Jurkat, Clone E6-1 (cell line): ENCODE measurements at regions not wholly inside any gene's neighbourhood (a gene's known extent, or its start where the extent isn't known, plus 50 kb on each side); places are given as distances from the start of the nearest gene placed in this dataset.

Experiments
- DNase-seq: peaks from one replicate; pipeline ENCODE4 v3.0.0-alpha.2; 2011; ENCODE audit warnings: low read depth, low spot score
- H3K4me3 ChIP-seq: 2 replicates; pipeline ENCODE4 v1.5.1; 2011; ENCODE audit warnings: mild to moderate bottlenecking, low read length, control low read depth, moderate library complexity

DNA sequence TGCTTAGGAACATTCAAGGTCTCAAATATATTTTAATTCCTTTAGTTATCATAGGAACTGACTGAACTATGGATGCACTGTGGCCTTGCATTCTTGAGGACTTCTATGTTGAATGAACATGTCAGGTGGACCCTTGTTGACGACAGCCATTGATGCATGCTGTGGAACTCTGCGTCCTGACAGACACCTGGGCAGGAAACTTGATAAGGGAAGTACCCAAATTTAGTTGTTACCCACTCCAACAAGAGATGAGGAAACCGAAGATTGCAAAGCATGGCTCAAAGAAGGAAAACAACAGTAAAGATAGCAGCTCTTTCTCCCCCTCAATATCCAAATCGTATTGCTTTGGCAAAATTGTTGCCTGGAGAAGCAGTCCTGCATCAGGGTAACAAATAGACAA is 540.0 kb upstream of the NR3C2 start:
- DNase-seq = no peak

DNA sequence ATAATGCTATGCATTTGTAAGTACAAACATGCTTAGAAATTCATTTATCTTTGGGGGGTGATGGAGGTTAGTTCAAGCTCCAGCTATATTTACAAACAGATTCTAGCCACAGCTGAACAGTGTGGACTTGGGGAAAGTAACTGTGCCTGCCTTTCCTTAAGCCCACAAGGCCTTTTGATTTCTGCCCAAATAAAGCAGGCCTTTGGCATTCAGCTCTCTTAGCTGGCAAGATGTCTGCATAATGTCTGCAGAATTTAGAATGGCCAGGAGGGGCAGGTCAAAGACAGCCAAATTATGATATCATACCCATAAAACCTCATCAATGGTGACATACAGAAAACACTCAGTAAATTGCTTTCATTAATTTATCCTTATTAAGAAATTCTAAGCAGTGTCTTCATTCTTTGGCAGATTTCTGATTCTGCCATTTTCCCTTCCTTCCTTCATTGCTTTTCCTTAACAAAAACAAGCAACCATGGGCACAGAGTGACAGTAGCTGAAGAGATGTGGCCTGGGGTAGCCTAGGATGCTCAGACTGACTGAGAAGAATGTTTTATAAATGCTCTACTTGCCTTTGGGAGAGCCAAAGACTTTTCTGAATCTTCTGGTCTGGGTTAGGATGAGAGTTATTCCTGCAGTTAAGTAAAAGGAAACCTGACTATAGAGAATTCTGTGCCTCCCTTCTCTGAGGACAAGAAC is 538.7 kb upstream of the NR3C2 start:
- DNase-seq = no peak
- H3K4me3 ChIP-seq = no peak overlapping the region

More for the DNA sequence above, 540.0 kb upstream of the NR3C2 start:
- H3K4me3 ChIP-seq = no peak overlapping the region

DNA sequence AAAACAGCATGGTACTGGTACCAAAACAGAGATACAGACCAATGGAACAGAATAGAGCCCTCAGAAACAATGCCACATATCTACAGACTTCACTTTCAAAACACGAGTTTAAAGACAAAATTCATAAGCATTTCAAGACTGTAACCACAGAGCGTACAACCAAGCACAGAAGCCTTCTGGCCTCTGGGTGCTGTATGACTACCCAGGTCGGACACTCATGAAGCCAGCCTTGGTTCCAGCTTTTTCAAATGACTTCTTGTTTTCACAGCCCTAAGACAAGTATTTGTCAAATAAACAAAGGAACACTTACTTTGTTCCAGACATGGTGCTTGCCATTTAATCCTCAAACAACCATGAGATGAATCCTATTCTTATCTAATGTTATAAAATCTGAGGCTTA is 536.1 kb upstream of the NR3C2 start:
- H3K4me3 ChIP-seq = no peak overlapping the region
- DNase-seq = no peak

DNA sequence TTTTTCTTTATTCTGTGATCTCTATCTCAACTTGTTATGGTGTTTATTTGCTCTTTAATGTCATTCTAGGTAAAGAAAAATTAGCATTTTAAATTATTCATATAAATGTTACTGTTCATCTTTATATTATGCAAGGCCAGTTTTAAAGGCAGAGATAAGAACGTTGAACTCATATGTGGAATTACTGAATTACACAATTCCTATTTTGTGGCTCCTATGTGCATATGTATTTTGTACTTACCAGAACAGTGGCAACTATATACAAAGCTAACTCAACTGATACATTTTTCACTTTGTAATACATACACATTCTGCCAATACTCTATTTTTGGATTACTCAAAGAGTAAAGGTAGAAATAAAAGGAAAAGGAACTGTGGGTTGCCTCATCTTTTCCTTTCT is 533.2 kb upstream of the NR3C2 start:
- no peak overlapping the region for H3K4me3 ChIP-seq
- DNase-seq = no peak

DNA sequence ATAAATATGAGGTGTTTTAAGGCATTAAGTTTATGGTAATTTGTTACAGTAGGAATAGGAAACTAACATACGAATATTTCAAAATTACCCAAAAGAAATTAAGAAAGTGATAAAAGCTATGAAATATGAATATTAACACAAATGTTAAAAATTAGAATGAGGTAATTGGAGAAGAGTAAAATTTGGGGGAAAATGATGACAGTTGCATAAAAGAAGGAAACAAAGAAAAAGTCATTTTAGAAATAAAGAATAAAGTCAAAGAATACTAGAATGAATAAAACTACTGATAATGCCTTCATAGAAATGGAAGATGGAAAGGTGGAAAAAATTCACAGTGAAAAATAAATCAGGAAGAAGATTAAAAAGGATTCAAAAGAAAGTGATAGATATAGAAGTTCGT is 522.9 kb upstream of the NR3C2 start:
- no peak for DNase-seq
- no peak overlapping the region for H3K4me3 ChIP-seq

- no peak for DNase-seq
- H3K4me3 ChIP-seq = no peak overlapping the region
These were observed 522.2 kb upstream of the NR3C2 start for GRCh38 chr4:148964456-148964855.

- no peak overlapping the region for H3K4me3 ChIP-seq
- no peak for DNase-seq
These were observed 520.5 kb upstream of the NR3C2 start for GRCh38 chr4:148962539-148963290.

DNA sequence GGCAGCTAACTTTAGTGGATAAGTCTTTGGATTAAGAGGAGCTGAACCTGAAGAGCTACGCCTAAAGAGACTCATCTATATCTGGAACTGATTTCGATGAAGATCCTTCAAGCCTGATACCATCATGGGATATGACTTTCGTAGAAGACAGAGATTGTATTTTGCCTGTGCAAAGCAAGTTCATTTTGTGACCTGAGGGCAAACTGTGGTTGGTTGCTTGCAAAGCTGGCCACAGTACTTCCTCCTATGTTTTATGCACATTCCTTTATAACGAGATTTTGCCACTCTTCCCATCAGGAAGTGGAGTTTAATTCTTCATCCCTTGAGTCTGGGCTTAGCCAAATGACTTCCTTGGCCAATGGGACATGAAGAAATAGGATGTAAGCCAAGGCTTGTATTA is 519.3 kb upstream of the NR3C2 start:
- DNase-seq = no peak
- H3K4me3 ChIP-seq = no peak overlapping the region

DNA sequence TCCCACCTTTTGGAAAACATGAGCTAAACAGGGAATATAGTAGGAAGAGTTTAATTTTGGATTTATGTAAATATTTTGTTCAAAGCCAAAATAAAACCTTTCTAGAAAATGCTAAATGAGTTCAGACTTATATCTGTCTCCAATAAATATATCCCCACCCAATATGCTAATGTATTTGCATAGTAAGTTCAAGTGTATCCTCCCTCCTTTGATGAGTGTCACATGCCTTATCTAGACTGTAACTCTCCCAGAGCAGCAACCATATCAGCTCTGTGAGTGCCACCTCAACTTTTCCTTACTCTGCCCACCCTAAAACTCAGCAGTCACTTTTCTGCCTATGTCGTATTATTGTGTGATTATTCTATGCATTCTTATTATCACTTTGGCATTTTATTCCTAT is 516.1 kb upstream of the NR3C2 start:
- no peak overlapping the region for H3K4me3 ChIP-seq
- no peak for DNase-seq

DNA sequence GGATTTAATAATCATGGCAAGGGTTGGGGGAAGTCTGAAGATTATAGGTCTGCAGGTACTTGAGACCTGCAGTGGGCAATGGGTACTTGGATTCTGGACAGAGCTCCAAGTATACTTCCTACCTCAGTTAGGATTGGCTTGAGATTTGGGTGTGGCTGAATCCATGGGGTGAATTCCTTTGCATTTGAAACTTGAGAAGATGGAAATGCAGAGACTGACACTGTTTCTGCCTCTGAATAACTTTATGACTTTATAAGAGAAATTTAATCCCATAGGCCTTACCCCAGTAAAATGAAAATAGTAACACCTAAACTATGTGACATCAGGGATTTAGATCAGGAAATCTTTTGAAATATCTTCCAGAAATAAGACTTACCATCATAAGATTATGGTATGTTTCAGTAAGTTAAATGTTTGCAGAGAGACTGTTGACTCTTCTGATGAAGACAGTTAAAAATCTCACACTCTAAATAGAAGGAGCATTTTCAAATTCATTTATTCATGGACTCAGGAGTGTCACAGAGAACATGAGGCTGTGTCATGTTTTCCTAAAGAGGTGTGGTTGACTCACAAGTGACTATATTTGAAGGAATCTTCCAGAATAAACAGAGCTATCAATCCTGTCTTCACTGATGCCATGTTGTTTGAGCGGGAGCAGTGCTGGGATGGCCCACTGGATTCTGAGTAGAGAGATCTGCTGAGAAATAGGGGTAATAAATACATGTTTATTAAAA is 513.5 kb upstream of the NR3C2 start:
- DNase-seq = no peak
- no peak overlapping the region for H3K4me3 ChIP-seq

GRCh38 chr4:148954011-148954749 is 512.0 kb upstream of the NR3C2 start:
- no peak for DNase-seq
- no peak overlapping the region for H3K4me3 ChIP-seq

DNA sequence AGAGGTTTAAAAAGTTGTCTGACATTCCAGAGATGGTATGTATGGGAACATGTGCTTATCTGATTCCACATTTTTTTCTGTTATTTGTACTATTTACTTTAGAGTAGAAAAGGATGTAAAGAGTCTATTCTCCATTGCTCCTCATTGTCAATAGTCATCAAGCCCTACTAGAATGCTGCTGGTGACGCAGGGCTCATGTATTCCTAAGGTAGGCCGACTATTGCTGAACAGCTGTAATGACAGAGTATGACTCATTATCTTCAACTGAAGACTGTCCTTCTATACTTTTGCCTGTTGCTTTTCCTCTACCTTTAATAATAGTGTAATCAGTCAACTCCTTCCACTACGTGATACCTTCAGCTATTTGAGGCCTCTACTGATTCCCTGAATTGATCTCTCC is 509.1 kb upstream of the NR3C2 start:
- DNase-seq = no peak
- H3K4me3 ChIP-seq = no peak overlapping the region

- H3K4me3 ChIP-seq = no peak overlapping the region
- no peak for DNase-seq
These were observed 504.1 kb upstream of the NR3C2 start for GRCh38 chr4:148946271-148946670.

DNA sequence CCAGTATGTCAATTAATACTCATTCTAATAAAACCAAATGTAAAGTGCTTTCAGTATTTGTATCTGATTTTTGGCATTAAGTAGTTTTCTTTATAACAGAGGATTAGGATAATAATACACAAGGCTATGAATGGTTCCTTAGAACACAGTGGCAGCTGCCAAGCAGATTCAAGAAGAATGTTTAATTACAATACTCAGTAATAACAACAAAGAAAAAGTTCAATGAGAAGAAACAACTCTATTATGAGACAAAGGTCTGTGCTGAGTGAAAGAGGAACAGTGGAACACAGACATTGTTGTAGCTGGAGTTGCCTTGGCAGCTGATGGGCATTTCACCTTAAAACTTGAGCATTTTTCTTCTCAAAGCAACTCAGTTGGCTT is 502.6 kb upstream of the NR3C2 start:
- no peak for DNase-seq

GRCh38 chr4:148944136-148944838 is 502.1 kb upstream of the NR3C2 start:
- no peak for DNase-seq
- H3K4me3 ChIP-seq = no peak overlapping the region

More for the DNA sequence above, 502.6 kb upstream of the NR3C2 start:
- H3K4me3 ChIP-seq = no peak overlapping the region

GRCh38 chr4:148934926-148935578 is 492.8 kb upstream of the NR3C2 start:
- no peak overlapping the region for H3K4me3 ChIP-seq
- DNase-seq = no peak

- no peak for DNase-seq
These were observed 484.4 kb upstream of the NR3C2 start for GRCh38 chr4:148926276-148927260.

More at GRCh38 chr4:148926276-148927260, 484.4 kb upstream of the NR3C2 start:
- no peak overlapping the region for H3K4me3 ChIP-seq
